Activated CD4-positive, alpha-beta T cell treated with anti-CD3 and anti-CD28 coated beads, Interleukin-10, Interleukin-2, amounts not matched to agents 100 ng/mL and 50 ng/mL, durations not matched to agents 16 hours and 8 hours (primary cell): ENCODE measurements at regions not wholly inside any gene's neighbourhood (a gene's known extent, or its start where the extent isn't known, plus 50 kb on each side); places are given as distances from the start of the nearest gene placed in this dataset.

ENCODE experiments used
- DNase-seq: peaks from one replicate; pipeline ENCODE4 v3.0.0-alpha.2; 2020

DNA sequence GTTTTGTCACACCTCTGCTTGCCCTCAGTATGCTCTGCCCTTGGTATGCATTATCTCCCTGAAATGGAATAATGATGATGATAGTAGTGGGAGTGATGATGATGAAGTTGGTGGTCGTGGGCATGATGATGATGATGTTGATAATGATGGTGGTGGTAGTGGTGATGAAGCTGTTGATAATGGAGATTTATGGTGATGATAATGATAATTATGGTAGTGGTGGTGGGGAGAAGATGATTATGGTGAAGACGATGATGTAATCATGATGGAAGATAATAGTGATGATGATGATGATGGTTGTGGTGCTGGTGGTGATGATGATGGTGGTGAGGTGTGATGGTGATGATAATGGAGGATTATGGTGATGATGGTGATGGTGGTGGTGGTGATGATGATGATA, 390.1 kb upstream of the EEF2KMT start:
- DNase-seq, result no peak

DNA sequence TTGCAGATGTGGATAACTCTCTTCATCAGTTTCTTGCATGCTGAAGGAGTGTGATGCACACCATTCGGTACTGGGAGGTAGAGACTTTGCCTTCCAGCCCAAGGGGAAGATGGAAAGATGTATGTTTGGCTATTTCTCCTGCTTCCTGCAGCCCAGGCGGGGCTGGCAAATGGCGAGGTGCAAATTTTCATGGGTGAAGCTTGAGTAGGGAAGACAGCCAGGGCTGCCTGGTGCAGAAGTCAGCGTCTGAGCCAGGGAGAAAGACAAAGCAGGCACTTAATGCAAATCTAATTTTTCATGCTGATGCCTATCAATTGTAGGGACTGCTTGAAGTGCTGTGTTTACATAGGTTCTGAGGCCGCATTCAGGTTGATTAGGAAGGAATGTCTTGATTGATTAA, 384.7 kb upstream of the EEF2KMT start:
- no peak for DNase-seq

DNA sequence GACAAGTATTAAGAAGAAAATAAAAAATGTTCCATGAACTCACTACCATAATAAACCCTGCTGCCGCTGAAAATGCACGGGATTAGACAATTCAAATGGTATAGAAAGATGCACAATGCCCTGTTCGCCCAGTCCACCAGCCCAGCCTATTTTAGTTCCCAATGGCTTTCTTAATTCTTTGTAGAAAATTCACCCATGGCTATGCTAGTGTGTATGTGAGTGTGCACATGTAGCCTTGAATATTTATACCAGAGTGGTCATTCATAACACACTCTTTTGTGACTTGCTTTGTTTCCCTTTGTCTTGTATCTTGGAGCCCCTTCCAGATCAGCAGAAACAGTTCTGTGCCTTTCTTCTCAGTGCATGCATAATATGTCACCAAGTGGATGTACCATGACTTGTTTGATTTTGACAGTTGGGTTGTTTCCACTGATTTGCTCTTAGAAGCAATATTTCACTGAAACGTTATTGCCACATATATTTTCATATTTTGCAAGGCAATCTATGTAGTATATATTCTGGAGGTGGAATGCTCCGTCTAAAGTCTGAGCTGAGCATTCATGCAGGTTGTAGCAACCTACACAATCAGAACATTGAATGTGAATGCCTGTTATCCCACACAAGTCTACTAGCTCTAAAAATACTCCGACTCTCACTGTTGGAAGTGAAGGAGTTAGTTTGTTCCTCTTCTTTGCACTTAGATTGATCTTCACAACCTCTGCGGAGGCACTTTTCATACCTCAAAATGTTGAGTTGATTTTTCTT, 383.0 kb upstream of the EEF2KMT start:
- DNase-seq, result no peak

DNA sequence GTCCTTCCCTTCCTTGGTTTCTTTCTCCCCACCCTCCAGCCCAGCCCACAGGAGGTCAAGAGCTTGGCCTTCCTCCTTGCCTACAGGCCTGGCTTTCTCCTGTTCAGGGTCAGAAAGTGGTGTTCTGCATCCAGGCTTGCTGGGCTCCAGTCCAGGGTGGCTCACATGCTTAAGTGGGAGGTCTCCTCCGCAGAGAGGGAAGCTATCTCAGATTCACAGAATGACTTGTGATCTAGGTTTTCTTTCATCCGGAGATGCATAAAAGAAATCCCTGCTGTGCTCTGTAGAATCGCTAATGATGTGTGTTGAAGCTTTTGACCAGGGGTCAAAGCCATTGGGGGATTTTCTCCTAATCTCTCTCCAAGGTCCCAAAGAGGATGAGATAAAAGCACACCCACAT, 382.3 kb upstream of the EEF2KMT start:
- DNase-seq, result no peak

DNA sequence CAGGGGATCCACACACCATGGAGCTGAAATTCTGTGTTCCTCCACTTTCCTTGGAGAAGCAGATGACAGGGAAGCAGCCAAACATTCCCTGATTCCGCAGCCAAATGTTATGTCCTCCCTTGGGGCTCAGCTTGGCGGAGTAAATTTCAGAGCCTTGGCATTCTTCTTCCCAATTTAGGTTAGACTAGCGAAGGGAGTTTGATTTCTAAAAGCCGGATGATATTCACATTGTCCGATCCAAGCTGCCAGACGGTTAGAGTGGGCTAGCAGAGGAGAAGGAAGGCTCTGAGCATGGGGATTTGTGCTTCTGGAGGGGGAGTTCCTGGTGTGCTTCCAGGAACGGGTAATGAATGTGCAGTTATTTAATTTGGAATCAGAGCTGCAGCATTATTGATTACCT, 380.4 kb upstream of the EEF2KMT start:
- DNase-seq, result no peak

DNA sequence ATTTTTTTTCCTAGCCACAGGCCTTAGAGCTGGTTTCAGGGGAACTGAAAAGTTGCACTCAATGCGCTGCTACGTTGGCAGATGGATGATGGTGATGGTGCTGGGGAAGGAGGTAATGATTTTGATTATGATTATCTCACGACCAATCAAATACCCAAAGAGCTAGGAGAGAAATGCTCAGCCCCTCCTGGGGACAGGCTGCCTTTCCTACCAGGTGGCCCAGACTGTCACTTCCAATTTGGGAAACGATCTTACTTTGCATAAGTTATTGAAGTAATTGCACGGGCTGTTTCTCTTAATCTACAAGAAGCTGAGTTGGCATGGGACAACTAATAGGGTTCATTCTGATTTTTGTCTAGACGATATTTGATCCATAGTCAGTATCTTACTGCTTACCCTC, 379.7 kb upstream of the EEF2KMT start:
- no peak for DNase-seq

DNA sequence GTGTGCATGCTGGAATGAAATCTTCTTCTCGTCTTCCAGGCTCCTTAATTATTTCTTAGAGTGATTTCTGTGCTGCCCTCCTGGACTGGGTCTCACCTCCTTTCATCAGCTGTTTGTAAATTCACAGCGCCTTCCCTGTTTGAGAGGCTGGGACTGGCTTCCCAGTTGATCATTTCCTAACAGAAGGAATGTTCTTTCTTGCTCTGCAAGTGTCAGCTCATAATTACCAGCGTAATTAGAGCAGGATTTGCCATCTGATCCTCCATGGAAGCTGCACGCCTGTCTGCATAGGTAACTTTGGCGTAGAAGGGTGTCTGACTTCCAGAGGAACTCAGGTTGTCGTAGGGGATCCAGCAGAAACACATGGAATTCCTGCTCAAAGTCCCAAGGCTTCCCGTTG, 375.0 kb upstream of the EEF2KMT start:
- no peak for DNase-seq

DNA sequence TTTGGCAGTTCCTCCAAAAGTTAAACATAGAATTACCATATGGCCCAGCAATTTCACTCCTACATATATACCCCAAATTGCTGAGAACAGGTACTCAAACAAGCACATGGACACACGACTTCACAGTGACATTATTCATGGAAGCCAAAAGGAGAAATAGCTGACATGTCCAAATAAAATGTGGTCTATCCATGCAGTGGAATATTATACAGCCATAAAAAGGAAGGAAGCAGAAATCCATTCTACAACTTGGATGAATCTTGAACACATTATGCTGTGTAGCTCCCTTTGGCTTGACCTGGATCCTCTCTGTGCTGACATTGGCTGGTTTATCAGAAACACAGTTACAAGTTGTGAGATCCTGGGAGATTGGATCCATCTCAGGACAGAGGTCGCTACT, 370.9 kb upstream of the EEF2KMT start:
- DNase-seq, result no peak

DNA sequence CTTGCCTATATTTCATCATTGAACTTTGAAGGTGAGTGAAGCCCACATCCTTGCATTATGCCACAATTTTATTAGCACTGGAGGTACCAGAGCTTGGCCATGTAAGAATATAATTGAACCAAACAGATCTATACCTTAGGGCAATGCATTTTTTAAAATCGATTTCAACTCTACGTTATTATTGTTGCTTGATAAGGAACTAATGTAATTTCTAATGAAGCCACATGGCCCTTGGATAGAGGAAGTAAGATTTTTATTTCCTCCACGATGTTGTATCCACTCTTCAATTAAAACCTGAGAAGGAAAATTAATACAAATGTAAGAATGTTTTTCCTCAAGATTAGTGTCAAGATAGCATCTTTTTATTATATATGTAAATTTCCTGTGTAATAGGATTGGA, 370.0 kb upstream of the EEF2KMT start:
- no peak for DNase-seq

DNA sequence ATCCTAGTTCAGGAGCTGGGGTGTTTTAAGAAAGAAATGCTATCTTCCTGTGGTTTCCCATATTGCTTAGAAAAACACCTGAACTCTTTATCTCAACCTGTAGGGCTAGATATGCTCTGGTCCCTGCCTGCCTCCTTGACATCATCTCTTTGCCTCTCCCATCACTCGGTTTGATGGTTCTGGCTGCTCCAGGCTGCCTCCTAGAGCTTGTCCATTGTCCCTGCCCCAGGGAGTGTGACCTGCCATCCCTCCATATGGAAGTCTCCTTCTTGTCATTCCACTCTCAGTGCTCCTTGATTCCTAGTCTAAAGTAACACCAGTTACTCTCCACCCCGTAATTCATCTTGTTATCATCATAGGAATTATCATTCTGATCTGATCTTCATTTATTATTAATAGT, 369.0 kb upstream of the EEF2KMT start:
- DNase-seq, result no peak

DNA sequence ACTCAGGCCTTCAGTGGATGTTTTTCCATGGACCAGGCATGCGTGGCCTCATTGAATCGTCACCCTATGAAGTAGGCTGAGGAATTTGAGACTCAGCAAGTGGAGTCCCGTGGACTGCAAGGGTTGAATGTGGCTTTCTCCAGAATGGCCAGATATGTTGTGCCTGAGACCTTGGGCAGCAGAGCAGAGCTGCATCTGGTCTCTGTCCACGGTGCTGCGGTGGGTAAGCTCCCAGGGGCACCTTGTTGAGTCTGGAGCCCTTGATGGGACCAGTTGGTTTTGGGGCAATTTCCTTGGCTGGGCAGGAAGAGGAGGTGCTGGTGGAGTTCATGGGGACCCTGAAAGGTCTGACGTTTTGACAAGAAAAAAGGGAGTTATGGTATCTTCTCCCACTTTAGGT, 368.1 kb upstream of the EEF2KMT start:
- no peak for DNase-seq

DNA sequence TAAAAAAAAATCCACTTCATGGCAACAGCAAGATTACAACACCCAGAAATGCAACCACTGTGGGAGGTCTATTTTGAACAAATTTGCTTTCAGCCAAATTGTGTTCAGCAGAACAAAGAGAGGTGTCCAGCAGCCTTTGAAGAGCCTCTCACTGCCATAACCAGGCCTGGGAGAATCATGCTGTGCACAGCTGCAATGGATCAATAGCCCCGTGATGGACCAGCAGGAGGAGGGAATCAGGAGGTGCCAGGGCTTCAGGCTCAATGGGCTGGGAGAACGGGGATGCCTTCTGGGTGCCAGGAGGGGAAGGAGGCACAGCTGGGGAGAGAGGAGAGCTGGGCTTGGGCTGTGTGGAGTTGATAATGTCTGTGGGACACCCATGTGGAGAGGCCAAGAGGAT, 366.2 kb upstream of the EEF2KMT start:
- no peak for DNase-seq

DNA sequence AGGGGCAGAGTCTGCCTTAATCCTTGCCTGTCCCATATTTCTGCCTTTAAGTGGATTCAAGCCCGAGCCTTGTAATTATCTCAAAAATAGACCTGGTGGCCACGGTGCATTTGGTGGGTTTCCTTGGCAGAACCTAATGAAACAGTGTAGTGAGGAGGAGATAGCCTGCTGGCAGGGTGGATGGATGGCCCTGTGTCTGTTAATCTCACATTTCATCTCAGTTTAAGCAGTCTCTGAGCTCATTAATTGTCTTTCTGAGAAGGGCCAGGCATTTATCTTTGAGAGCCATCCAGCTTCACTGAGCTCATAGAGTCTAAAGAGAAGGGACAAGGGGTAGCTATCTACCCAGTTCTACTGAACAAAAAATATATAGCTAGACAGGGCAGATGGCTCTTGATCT, 364.0 kb upstream of the EEF2KMT start:
- no peak for DNase-seq

DNA sequence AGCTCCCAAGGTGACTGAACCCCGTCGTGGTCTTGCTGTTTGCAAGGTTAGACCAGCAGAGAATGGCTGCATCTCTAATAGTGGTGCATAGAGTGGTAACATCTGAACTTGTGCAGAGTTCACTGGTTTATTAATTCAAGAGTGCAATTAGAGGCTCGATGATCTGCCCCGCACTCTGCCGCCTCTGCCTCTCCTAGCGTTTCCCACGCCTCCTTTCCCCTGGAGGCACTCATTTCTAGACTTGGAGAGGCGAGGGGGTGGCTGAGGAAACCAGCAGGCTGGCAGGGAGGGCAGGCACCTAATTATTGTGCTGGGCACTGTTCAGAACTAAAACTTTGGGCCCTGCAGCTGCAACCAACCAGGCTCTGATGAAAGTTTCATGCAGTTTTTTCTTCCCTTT, 363.5 kb upstream of the EEF2KMT start:
- DNase-seq, result no peak

DNA sequence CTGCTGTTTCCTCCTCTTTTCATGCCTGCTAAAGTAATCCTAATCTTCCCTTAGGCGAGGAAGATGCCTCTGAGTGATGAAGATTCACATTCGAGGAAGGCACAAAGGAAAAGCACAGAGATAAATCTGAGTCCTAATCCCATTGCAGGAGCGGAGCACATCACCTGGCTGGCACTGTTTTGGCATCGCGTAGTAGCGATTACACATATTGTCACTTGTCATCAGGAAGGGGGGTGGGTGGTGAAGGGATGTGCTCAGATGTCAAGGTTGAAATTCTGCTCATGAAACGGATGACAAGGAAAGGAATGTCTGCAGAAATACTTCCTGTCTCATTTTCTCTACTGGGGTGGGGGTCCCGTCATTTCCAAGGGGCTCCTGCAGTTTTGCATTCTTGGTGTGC, 363.1 kb upstream of the EEF2KMT start:
- DNase-seq, result no peak

DNA sequence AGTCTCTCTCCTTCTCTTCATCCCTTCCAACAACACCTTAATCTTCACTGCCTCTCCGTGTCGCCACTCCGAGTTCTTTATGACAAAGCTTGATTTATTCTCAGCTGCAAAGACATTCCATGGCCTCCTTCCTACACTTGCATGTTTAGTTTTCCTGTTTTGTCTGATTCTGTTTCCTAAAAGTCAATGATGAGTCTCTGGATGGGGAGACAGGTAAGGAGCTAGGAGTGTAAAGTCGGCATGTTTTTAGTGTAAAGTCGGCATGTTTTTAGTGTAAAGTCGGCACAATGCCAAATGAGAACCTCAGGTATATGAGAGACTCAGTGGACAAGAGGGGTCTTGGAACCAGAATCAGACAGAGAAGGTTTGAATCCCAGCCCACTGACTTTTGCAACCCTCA, 362.3 kb upstream of the EEF2KMT start:
- DNase-seq, result no peak

DNA sequence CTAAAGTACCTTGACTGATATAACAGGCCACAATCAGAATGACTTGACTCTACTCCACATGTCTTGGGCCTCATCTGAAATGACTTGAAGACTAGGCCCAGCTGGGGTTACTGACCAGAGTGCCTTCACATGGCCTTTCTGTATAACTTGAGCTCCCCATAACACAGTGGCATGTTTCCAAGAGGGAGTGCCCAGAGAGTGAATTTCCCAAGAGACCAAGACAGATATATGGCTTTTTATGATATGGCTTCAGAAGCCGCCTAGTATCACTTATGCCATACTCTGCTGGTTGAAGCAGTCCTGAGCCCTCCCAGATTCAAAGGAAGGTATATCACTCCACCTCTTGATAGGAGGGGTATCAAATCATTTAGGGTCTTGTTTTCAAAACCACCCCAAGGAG, 357.5 kb upstream of the EEF2KMT start:
- DNase-seq, result no peak

DNA sequence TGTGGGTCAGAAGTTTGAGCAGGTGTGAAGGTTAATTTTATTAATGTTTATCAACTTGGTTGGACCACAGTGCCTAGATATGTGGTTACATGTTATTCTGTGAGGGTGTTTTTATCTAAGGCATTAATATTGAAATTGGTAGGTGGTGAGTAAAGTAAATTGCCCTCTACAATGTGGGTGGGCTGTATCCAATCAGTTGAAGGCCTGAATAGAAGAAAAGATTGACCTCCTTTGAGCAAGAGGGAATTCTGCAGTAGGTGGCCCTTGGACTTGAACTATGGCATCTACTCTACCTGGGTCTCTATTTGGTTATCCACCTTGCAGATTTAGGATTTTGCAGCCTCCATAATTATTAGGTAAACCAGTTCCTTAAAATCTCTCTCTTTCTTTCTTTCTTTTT, 356.8 kb upstream of the EEF2KMT start:
- no peak for DNase-seq

DNA sequence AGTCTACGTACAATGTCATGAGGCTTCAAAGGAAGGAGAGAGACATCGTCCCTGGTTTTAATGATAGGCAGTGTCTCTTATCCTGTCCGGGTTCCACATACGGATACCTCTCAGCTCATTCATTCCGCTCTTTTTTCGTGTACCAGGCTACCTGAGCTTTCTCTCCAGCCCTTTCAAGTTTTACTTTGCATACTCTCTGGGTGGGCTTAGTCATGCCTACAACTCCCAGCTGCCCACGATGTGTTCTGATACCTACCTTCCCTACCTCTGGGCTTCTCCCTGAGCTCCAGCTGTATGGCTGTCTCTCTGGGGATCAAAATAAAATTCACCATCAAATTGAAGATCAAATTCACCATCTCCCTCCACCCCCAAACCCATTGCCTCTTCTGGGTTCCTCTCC, 354.0 kb upstream of the EEF2KMT start:
- DNase-seq, result no peak

DNA sequence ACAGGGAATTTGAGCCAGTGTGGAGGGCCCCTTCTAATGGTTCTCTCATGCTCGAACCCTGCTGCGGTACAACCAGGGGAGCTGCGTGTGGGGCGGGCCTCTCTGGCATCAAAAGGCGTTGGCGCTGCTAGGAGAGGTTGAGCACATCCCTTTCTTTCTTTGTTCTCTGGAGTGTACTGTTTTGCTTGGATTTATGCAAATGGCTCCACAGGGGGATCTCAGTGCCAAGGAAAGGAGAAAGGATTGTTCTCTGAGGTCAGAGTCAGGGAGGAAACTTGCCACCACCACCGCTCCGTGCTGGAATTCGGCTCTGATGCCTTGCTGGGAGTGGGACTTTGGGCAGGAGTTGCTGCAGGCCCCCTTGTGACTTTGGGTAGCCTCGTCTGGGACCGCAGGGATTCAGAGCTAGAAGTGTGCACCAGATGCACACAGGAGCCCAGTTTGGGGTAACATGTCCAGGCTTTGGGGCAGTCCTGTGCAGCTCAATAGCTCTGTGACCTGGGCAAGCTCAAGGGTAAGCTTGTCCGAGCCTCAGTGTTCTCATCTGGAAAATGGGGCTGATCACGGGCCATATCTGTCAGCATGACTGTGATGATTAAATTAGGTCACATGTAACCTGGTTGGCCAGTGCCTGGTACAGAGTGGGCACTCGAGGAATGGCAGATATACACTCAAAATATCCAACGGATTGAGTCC, 353.0 kb upstream of the EEF2KMT start:
- DNase-seq, result no peak

DNA sequence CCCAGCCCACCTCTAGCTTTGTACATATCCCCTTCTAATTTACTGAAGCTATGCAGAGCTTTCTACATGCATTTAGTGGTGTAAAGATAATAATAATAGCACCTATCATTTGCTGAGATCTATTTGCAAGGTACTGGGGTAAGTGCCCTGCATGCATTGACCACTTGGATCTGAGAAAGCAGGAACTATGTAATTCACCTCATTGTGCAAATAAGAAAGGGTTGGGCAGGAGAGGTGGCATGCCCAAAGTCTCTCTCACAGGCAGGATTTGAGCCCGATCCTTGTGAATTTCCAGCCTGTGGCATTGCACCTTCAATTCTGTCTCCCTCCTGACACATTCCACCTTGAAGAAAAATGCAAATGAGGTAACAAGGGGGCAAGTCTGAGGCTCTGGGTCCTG, 352.3 kb upstream of the EEF2KMT start:
- DNase-seq, result no peak

DNA sequence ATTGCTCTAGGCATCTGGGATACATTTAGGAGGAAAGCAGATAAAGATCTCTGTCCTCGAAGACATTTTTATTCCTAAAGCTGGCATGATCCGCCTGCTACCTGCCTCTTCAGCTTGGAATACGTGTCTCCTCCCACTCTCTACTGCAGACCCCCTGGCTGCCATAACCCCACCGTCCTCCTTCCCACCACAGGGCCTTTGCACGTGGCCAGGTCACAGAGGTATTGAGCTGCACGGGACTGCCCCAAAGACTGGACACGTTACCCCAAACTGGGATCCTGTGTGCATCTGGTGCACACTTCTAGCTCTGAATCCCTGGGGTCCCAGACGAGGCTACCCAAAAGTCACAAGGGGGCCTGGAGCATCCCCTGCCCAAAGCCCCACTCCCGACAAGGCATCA, 351.2 kb upstream of the EEF2KMT start:
- DNase-seq, result no peak

DNA sequence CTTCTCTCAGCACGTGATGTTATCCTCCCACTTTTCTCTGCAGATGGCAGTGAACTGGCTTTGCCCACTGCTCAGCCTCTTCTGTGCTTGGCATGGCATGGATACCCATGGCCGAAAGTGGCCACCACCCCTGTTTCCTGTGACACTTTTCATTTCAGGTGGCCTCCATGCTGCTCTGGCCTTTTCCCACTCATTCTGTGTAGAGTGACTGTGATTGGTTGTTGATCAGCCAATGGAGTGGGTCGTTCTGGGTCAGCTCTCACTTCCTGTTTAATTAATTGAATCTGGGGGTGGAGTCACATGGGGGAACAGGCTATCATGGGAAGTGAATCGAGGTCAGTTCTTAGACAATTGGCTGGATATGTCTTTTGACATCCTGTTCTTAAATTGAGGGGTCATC, 350.1 kb upstream of the EEF2KMT start:
- DNase-seq, result no peak

DNA sequence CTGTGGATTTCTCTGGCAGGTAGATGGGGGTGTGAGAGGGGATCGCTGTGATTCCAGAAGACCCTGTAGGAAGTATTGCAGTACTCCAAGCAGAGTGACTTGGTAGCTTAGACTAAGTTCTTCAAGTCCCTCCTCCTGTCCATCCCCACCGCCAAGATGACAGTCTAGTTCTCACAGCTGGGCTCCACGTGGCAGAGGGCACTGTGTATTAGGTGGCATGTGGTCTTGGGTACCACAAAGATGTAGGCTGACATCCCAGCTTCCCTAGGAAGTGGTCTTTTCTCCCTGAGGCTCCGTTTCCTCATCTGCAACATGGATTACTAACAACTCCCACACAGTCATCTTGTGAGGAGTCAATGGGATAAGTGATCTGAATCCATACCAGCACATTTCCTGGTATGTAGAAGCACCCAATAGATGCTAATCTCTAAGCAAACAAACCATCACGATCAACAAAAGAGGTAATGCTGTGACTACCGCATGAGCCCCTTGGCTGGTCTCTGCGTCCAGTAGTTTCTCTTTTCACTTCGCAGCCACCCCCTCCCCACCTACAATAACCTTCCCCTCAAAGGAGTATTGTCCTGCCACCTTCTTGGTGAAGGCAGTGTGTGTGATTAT, 349.1 kb upstream of the EEF2KMT start:
- no peak for DNase-seq

DNA sequence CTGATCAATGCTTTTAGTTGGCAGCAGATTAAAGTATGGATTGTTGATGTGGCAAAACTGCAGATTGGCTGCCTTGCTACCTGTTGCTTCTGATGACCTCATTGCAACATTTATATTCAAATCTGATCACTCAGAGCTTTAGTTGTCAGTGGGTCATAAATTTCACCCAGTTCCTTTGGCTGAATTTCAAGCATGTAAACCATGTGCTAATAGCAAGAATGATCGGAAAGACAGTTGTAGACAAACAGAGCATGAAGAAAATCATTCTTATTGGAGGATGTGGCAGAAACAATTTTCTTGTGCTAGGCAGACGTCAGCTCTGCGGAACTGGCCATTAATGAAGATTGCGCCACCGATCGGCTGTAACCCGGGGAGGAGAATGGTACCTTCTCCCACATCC, 346.6 kb upstream of the EEF2KMT start:
- no peak for DNase-seq
